GM12891 (cell line): ENCODE measurements at regions not wholly inside any gene's neighbourhood (a gene's known extent, or its start where the extent isn't known, plus 50 kb on each side); places are given as distances from the start of the nearest gene placed in this dataset.

Experiments
- POLR2A ChIP-seq: IDR thresholded peaks from 2 replicates; pipeline ENCODE4 v1.6.1; 2011; ENCODE audit warnings: low read depth, low read length, control low read depth
- TAF1 ChIP-seq: IDR thresholded peaks from 2 replicates; pipeline ENCODE4 v1.6.1; 2011; ENCODE audit warnings: low read depth, low read length, control low read depth

DNA sequence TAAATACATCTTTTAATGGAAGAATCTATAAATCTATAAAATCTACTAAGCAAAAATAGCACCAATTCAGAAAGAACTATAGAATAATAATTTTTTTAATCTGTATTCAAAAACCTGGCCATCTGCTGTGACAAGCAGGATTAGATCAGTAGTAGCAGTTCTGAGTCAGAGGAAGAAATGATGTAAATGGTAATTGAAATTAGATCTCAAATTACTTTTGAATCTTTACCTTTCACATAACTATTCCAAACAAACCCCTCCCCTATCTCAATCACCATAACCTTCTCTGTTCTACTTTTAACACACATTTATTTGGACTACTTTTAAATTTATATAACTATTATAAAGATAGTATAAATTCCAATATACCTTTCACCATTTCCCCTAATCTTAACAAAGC, 727.8 kb upstream of the FAM174A start:
- TF ChIP-seq TAF1 (no peak), POLR2A (no peak)
